HCT116 (cell line): ENCODE measurements at regions not wholly inside any gene's neighbourhood (a gene's known extent, or its start where the extent isn't known, plus 50 kb on each side); places are given as distances from the start of the nearest gene placed in this dataset.

ENCODE experiments used
- CBX3 ChIP-seq: IDR thresholded peaks from 2 replicates; pipeline ENCODE4 v1.6.1; 2012; ENCODE audit warnings: low read depth
- EZH2 ChIP-seq: fragments of 200-600 bp; sonication (generic); IDR thresholded peaks from 2 replicates; pipeline ENCODE4 v1.6.1; 2017; ENCODE audit warnings: antibody characterized with exemption, mixed run types
- POLR2A ChIP-seq: IDR thresholded peaks from 2 replicates; pipeline ENCODE4 v1.7.0; 2011; ENCODE audit warnings: borderline replicate concordance; ENCODE audit not compliant: insufficient read depth, insufficient read length; ENCODE audit errors: extremely low read depth
- POLR2AphosphoS5 ChIP-seq: IDR thresholded peaks from 2 replicates; pipeline ENCODE4 v1.6.1; 2011; ENCODE audit warnings: mild to moderate bottlenecking, low read depth, low read length, moderate library complexity
- SIN3A ChIP-seq: IDR thresholded peaks from 2 replicates; pipeline ENCODE4 v1.6.1; 2012; ENCODE audit warnings: low read depth
- SP1 ChIP-seq: IDR thresholded peaks from 2 replicates; pipeline ENCODE4 v1.6.1; 2012; ENCODE audit warnings: low read depth
- ZBTB33 ChIP-seq: IDR thresholded peaks from 2 replicates; pipeline ENCODE4 v1.6.1; 2011; ENCODE audit warnings: mild to moderate bottlenecking, low read length, moderate library complexity; ENCODE audit not compliant: insufficient replicate concordance; ENCODE audit errors: extremely low read depth
- ZFX ChIP-seq: fragments of 450-650 bp; IDR thresholded peaks from 2 replicates; pipeline ENCODE4 v1.6.1; 2017
- ZNF274 ChIP-seq: fragments of 200-500 bp; sonication (Bioruptor generic); IDR thresholded peaks from 2 replicates; pipeline ENCODE4 v1.6.1; 2014; ENCODE audit warnings: mild to moderate bottlenecking, low read depth, low read length, inconsistent platforms
- TF ChIP-seq, protein P1 (sequence below), 3 experiments: fragments of 200-600 bp in 1 of 3; sonication (generic) in 1 of 3; IDR thresholded peaks in 2 of 3; conservative IDR thresholded peaks in 1 of 3; 2 replicates each; pipeline ENCODE4 v1.5.1; 2012 to 2017; ENCODE audit warnings: low read depth in 2 of 3, low read length in 2 of 3, antibody characterized with exemption in 1 of 3, borderline replicate concordance in 1 of 3, control low read depth in 1 of 3, mild to moderate bottlenecking in 1 of 3, mixed read lengths in 1 of 3, mixed run types in 1 of 3, moderate library complexity in 1 of 3; ENCODE audit not compliant: insufficient read depth in 1 of 3

DNA sequence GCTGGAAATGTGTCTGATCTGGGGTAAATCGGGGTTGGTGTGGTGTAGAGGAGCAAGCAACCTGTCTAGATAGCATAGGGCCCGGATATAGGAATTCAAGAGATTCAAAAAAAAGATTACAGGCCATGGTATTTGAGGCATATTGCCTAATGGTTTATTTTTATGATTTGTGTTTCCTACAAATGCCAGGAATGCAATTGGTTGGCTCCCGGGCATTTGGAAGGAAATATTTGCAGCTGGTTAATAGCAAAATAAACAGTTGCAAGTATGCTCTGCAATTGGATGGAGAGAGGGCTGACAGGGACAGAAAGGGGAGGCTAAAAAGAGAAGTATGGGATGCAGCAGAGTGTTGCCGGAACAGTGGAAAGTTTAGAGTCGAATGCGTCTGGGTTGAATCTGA lies 315.6 kb upstream of the ATP2B1 start:
- TF ChIP-seq, protein P1, sequence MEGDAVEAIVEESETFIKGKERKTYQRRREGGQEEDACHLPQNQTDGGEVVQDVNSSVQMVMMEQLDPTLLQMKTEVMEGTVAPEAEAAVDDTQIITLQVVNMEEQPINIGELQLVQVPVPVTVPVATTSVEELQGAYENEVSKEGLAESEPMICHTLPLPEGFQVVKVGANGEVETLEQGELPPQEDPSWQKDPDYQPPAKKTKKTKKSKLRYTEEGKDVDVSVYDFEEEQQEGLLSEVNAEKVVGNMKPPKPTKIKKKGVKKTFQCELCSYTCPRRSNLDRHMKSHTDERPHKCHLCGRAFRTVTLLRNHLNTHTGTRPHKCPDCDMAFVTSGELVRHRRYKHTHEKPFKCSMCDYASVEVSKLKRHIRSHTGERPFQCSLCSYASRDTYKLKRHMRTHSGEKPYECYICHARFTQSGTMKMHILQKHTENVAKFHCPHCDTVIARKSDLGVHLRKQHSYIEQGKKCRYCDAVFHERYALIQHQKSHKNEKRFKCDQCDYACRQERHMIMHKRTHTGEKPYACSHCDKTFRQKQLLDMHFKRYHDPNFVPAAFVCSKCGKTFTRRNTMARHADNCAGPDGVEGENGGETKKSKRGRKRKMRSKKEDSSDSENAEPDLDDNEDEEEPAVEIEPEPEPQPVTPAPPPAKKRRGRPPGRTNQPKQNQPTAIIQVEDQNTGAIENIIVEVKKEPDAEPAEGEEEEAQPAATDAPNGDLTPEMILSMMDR (IDR thresholded peaks at IDR 0.05 in 2 of 3, conservative IDR thresholded peaks at IDR 0.05 in 1 of 3; ENCODE audit: borderline replicate concordance in 1 of 3, insufficient read depth in 1 of 3, low read depth in 2 of 3, low read length in 2 of 3) = no peak
- TF ChIP-seq SP1 = no peak
- no peak for TF ChIP-seq POLR2A
- no peak for TF ChIP-seq POLR2AphosphoS5
- TF ChIP-seq ZBTB33 = no peak
- TF ChIP-seq EZH2 = no peak
- no peak for TF ChIP-seq SIN3A
- TF ChIP-seq CBX3 = no peak
- TF ChIP-seq ZNF274 = no peak
- TF ChIP-seq ZFX = no peak
